GM12864 (cell line): ENCODE measurements at regions not wholly inside any gene's neighbourhood (a gene's known extent, or its start where the extent isn't known, plus 50 kb on each side); places are given as distances from the start of the nearest gene placed in this dataset.
A peak's percentile ranks its signal among the peaks of the same experiment; 100 is the strongest.

Source experiments
- DNase-seq: peaks from one replicate; pipeline ENCODE4 v3.0.0-alpha.2; 2011; ENCODE audit warnings: low read depth
- H3K4me3 ChIP-seq: 2 replicates; pipeline ENCODE4 v1.5.1; 2011; ENCODE audit warnings: mild to moderate bottlenecking, low read depth, low read length, control low read depth
- TF ChIP-seq, protein P1 (sequence below): IDR thresholded peaks from 2 replicates; pipeline ENCODE4 v1.5.1; 2011; ENCODE audit warnings: low read depth, mild to moderate bottlenecking, moderate library complexity, low read length, control low read depth, inconsistent platforms; ENCODE audit errors: missing control alignments

DNA sequence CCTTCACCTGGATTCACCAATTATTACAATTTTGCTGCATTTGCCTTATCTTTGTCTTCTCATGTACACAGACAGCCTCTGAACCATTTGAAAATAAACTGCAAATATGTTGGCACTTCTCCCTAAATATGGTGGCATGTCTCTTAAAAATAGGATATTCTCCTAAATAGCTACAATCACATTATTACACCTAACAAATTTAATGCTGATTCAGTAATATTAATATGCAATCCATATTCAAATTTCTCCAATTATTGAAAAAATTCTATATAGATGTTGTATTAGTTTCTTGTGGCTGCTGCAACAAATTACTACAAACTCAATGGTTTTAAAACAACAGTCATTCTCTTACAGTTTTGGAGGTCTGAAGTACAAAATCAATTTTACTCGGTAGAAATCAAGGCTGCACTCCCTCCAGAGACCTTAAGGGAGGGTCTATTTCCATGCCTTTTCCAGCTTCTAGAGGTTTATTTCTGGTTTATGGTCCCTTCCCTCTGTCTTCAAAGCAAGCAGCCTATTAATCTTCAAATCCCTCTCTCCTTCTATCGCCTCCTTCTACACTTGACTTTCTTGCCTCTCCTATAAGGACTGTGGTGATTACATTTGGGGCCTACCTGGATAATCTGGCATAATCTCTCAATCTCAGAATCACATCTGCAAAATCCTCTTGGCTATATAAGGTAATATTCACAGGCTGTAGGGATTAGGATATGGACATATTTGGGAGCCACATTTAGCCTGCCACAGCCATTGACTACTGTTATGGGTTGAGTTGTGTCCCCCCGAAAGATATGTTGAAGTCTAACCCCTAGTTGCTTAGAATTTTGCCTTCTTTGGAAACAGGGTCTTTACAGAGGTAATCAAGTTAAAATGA is 52.5 kb upstream of the BOLA1 start:
- no peak for DNase-seq
- TF ChIP-seq, protein P1, sequence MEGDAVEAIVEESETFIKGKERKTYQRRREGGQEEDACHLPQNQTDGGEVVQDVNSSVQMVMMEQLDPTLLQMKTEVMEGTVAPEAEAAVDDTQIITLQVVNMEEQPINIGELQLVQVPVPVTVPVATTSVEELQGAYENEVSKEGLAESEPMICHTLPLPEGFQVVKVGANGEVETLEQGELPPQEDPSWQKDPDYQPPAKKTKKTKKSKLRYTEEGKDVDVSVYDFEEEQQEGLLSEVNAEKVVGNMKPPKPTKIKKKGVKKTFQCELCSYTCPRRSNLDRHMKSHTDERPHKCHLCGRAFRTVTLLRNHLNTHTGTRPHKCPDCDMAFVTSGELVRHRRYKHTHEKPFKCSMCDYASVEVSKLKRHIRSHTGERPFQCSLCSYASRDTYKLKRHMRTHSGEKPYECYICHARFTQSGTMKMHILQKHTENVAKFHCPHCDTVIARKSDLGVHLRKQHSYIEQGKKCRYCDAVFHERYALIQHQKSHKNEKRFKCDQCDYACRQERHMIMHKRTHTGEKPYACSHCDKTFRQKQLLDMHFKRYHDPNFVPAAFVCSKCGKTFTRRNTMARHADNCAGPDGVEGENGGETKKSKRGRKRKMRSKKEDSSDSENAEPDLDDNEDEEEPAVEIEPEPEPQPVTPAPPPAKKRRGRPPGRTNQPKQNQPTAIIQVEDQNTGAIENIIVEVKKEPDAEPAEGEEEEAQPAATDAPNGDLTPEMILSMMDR, result no peak
- H3K4me3 ChIP-seq, result no peak overlapping the region

DNA sequence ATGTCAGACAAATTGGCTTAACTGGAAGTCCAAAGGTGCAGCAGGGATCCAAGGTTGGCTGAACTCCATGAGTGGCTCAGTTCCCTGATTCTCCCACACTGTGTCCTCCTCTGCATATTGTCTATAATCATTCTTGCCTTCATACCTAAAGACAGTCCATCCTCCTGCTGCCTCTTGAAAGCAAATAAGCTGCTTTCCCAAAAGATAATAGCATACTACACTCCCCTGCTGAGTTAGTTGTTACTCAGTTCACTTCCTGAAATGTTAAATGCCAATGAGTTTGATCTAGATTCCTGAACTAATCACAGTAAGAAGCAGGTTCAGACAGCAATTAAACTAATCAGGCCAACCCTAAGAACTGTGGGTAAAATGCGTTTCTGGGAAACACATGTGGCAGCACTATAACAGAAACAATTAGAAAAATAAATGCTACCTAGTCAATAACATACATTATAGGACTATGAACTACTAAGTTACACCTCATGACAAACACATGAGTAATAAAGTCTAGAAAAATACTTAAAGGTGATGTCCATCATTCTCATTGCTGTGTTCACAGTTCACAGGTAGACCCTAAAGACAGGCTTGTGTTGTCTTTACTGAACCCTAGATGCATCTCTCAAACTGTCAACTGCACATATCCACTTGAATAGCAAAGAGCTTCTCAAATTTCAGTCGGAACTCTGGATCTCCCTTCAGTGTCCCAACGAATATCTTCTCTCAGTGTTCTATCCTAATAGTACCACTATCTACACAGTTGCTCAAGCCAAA is 50.8 kb upstream of the BOLA1 start:
- TF ChIP-seq, protein P1, result no peak
- peak overlapping the region; percentile 90 for H3K4me3 ChIP-seq
- no peak for DNase-seq

DNA sequence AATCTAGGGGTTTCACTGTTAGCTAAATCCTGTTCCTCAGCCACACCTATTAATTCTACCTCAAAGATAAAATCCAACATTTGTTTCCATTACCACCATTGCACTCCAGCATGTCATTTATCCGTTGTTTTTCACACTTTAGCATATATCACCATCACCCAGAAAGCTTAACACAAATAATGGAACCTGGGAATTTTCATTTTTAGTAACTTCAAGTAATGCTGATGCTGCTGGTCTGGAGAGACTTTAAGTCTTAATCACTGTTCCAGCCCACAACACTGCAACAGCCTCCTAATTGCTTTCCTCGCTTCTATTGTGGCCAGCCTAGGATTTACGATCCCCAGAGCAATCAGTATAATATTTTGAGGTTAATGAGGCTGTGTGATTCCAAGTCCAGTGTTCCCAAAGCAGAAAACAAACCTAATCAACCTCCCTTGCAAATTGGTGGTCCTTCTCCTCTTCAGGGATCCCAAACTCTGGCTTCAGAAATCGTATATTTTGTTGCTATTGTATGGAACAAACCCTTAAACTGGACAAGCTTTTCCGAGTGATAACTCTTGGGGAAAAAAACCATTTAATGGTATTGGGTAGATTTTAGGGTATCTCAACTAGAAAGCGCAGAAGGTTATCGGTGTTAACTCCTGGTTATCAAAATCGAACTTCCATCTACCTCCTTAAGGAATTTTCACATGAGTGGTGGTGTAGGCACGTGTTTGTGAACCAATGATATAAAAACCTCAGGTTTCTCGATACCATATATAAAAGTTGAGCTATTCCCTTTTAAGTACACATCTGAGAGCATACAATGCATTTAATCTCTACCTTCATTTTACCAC is 50.0 kb upstream of the BOLA1 start:
- TF ChIP-seq, protein P1, result no peak

More for the DNA sequence above, 50.0 kb upstream of the BOLA1 start:
- peak overlapping the region; percentile 90 for H3K4me3 ChIP-seq
- no peak for DNase-seq
